NCI-H1105 (cell line): ENCODE measurements at regions not wholly inside any gene's neighbourhood (a gene's known extent, or its start where the extent isn't known, plus 50 kb on each side); places are given as distances from the start of the nearest gene placed in this dataset.
"Not testable (repeated sequence)": the region's sequence is repeated elsewhere in the genome, so short reads cannot be mapped to it uniquely, and the experiment has no call there.

Source experiments
- DNase-seq: peaks from one replicate; lab custom pipeline; 2025; lab: John Stamatoyannopoulos, UW

- DNase-seq: no peak
Observed at GRCh38 chr16:73400951-73401350, 353.0 kb upstream of the ZFHX3 start.

GRCh38 chr16:73399997-73400396, 352.1 kb upstream of the ZFHX3 start:
- no peak for DNase-seq

- no peak for DNase-seq
Observed at GRCh38 chr16:73399486-73399885, 351.6 kb upstream of the ZFHX3 start.

- not testable (repeated sequence) for DNase-seq
Observed at GRCh38 chr16:73398604-73399003, 350.7 kb upstream of the ZFHX3 start.

GRCh38 chr16:73396556-73396955, 348.6 kb upstream of the ZFHX3 start:
- no peak for DNase-seq

- no peak for DNase-seq
Observed at GRCh38 chr16:73390936-73391335, 343.0 kb upstream of the ZFHX3 start.

GRCh38 chr16:73390491-73390890, 342.6 kb upstream of the ZFHX3 start:
- no peak for DNase-seq

- no peak for DNase-seq
Observed at GRCh38 chr16:73389085-73389484, 341.2 kb upstream of the ZFHX3 start.

- DNase-seq: no peak
Observed at GRCh38 chr16:73387979-73388378, 340.1 kb upstream of the ZFHX3 start.

- no peak for DNase-seq
Observed at GRCh38 chr16:73385696-73386095, 337.8 kb upstream of the ZFHX3 start.

GRCh38 chr16:73384506-73385089, 336.7 kb upstream of the ZFHX3 start:
- no peak for DNase-seq

- DNase-seq: no peak
Observed at GRCh38 chr16:73383988-73384365, 336.0 kb upstream of the ZFHX3 start.

- DNase-seq: no peak
Observed at GRCh38 chr16:73383195-73383987, 335.5 kb upstream of the ZFHX3 start.

GRCh38 chr16:73378471-73378870, 330.5 kb upstream of the ZFHX3 start:
- no peak for DNase-seq

GRCh38 chr16:73371584-73372319, 323.8 kb upstream of the ZFHX3 start:
- no peak for DNase-seq

GRCh38 chr16:73369851-73370250, 321.9 kb upstream of the ZFHX3 start:
- DNase-seq: no peak

- no peak for DNase-seq
Observed at GRCh38 chr16:73368715-73369114, 320.8 kb upstream of the ZFHX3 start.

- peak; percentile 60 for DNase-seq
Observed at GRCh38 chr16:73365016-73365551, 317.2 kb upstream of the ZFHX3 start.

GRCh38 chr16:73364413-73364812, 316.5 kb upstream of the ZFHX3 start:
- DNase-seq: no peak

- no peak for DNase-seq
Observed at GRCh38 chr16:73361061-73361460, 313.1 kb upstream of the ZFHX3 start.

- no peak for DNase-seq
Observed at GRCh38 chr16:73356401-73357079, 308.6 kb upstream of the ZFHX3 start.

GRCh38 chr16:73355981-73356380, 308.1 kb upstream of the ZFHX3 start:
- DNase-seq: no peak
